NCI-H1092 treated with DMSO at 0.1 percent for 48 hours (cell line): ENCODE measurements at regions not wholly inside any gene's neighbourhood (a gene's known extent, or its start where the extent isn't known, plus 50 kb on each side); places are given as distances from the start of the nearest gene placed in this dataset.

ENCODE experiments used
- DNase-seq: peaks from one replicate; lab custom pipeline; 2025; lab: John Stamatoyannopoulos, UW

DNA sequence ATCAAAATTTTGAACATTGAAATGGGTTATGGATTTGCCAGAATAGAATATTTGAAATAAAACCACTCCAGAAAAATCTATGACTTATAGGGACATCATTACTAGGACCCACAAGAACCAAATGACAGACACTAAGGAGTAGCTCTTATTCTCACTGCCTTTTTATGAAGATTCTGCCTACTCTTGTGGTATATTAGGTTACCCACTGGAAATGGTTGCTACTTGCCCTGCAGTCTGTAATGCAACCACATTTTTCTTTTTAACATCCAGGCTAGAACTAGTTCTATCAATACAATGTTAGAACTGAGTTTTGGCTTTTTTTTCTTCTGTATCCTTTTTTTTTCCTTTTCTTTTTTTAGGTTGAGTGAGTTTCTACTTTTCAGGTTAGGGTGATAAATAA, 158.9 kb downstream of the PPP1R2C start:
- DNase-seq: no peak

DNA sequence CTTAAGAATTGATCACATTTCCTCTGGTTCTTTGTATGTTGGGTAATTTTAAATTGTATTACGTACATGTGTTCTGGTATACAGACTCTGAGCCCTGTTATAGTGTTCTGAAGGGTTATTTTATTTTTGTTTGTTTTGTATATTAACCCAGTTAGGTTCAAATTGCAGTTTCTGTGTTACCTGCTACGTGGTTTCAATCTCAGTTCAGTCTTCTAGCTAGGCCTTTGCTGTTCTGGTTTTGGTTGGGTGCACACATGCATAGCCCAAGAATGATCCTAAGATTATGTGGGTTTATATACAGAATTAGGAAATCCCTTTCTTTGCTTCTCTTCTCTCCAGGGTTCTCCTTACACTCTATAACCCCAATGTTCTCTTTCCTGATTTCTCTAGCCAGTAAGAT, 161.0 kb downstream of the PPP1R2C start:
- DNase-seq: no peak

DNA sequence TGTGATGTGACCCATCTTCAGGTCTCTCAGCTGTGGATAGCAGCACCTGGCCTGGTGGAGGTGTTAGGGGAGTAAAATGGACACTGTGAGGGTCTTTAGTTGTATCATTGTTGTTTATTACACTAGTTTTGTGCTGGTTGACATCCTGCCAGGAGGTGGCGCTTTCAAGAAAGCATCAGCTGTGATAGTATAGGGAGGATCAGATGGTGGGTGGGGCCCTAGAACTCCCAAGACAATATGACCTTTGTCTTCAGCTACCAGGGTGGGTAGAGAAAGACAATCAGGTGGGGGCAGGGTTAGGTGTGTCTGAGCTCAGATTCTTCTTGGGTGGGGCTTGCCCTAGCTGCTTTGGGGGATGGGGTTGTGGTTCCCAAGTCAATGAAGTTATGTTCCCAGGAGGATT, 162.8 kb downstream of the PPP1R2C start:
- DNase-seq: no peak

DNA sequence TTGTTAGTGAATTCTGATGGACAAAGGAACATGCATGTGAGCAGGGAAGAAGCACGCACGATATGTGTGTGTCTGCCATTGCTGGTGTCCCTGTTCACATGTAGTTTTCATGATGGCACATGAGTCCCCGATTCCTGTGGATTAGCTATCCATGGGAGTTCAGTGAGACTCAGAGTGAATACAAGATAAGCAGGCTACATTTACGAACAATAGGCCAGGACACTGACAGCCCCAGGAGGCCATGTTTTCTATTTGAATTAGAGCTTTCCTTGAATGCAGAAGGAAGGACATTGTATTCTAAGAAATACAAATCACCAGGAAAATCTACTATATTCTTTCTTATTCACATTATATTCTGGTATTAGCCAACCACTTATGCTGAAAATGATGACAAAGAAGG, 171.4 kb downstream of the PPP1R2C start:
- DNase-seq: no peak

DNA sequence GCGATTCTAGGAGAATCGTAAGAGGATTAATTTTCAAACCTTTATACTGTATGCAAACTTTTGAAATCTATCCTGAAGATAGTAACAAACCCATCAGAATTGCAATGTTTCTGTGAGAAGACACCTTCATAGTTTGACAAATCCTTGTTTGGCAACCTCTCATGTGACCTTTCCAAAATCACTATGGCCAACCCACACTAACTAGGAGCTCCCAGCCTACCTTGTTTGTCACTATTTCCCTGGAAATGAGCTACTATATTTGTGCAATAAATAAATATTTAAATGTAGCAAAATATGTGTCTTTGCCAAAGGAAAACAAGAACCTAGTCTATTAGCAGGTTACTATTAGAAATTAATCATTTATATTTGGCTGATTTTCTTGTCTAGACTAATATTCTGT, 173.7 kb downstream of the PPP1R2C start:
- no peak for DNase-seq

DNA sequence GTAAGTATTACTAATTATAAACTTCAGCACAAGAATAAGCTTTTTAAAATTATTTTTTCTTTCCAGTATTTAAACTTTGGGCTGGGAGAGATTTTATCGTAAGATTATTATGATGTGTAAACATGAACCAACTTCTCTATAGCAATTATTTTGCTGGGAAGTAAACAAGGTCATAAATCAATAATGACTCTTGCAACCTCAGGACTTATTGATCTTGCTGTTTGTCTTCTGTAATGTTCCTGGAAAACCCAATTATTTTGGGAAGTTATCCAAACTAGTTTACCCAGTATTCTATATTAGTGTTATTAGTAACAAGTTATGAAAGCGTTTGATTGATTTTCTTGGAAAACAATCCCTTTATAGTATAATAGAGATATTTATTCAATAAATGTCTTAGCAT, 174.9 kb downstream of the PPP1R2C start:
- DNase-seq: no peak

DNA sequence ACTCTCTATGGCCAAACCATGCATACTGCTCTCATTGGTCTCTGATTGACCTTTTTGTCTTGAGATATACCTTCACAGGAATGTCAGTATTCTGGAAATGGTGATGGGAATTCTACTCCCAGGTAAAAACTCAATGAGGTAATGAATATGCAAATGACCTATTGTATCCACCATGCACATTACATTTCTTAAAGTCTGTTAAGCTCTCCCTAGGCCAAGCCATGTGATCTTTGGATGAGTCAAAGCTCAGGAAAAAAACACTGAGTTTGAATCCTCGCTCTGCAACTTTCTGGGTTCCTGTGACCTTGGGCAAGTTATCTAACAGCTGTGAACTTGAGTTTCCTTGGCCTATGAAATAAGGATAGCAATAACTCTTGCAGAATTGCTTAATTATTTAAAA, 175.4 kb downstream of the PPP1R2C start:
- no peak for DNase-seq

DNA sequence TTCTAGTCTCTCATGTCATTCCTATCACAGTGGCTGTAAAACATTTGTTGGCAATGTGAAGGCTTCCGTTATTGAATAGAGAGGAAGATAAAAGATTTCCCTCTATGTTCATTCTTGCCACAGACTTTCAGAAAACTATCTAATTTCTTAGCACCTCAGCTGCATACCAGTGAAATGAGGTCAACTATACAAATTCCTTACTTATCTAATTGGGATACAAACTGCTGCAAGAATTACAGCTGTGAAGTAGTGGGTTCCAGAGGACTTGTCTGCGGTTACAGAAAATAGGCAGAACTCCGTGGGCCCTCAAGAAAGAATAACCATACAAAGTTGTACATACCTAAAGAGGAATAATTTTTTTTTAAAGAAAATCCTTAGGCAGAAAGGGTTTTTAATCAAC, 175.8 kb downstream of the PPP1R2C start:
- no peak for DNase-seq

DNA sequence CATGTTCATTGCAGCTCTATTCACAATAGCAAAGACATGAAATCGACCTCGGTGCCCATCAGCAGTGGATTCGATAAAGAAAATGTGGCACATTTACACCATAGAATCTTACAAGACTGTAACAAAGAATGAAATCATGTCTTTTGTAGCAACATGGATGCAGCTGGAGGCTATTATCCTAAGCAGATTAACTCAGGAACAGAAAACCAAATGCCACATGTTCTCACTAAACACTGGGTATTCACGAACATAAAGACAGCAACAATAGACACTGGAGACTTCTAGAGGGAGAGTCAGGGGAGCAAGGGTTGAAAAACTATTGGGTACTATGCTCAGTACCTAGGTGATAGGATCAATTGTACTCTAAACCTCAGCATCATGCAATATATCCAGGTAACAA, 180.5 kb downstream of the PPP1R2C start:
- no peak for DNase-seq

DNA sequence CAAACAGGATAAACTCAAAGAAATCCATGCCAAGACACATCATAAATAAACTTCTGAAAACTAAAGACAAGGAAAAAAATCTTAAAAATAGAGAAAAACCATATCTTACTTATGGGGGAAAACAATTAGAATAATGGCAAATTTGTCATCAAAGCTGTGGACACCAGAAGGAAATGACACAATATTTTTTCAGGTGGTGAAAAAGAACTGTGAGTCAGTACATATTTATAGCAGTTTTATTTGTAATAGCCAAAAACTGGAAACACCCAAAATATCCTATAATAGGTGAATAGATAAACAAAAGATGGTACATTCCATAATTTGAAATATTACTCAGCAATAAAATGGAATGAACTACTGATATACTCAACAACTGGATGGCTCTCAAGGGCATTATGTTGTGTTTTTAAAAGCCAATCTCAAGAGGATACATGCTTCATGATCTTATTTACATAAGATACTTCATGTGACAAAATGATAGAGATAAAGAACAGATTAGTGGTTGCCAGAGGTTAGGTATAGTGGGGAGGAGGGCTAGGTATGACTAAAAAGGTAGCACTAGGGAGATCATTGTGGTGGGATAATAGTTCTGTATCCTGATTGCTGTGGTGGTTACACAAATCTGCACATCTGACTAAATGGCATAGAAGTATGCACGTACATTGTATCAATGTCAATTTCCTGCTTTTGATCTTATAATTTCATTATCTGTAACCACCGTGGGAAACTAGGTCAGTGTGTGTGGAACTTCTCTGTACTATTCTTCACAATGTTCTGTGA, 191.9 kb downstream of the PPP1R2C start:
- DNase-seq: no peak

DNA sequence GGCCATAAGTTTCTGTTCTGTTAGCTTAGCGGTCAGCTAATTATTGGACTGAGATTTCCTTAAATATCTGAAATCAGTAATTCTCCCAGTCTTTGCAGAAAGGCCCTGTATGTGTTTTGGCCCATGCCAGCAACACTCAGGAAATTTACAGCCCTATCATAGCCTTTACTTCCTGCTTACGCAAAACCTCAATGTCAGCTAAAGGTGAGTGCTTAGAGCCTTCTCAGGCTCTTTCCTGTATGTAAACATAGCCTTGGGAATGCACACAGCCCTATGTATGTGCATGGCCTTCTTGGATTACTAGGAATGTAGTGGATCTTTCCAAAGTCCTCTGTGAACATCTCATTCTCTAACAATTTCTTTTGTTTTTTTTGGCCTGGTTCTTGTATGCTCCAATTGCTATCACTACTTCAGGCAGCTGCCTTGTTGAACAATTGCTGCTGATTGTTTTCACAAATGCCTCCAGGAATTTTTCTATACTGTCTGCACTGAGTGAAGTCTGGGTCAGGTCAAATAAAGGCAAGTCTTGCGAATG, 200.0 kb downstream of the PPP1R2C start:
- DNase-seq: no peak

DNA sequence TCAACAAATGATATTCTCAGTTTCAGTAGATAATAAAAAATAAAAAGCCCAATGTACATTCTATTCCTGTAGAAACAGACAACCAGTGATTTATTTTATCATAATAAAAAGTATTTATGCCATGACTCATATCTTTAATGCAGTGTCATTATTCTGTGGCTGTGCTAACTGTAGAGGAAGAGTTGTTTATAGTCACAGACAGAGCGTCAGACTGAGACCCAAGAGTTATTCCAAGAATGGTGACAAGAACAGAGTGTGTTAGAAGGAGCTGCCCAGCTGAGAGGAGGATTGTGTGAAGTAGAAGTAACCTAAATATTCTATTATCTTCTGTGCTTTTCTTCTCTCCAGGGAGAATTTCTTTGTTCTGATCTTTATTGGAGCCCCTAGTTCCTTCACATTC, 210.7 kb downstream of the PPP1R2C start:
- no peak for DNase-seq

DNA sequence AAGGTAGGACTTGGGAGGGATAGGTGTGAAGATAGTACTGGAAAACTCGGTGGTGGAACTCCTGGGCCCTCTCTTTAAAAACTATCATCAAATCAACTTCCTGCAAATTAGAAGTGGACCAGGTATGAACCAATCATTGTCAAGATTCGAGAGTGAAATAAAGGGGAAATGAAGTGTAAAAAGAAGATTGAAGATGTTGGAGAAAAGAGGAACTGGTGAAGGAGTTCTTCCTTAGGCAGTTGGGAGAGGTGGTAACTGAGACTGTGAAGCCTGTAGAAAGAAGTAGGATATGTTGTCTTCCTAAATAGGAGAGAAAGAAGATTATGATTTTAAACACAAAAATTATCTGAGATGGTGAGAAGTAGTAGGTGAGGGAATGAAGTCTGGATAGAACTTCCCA, 212.2 kb downstream of the PPP1R2C start:
- no peak for DNase-seq

DNA sequence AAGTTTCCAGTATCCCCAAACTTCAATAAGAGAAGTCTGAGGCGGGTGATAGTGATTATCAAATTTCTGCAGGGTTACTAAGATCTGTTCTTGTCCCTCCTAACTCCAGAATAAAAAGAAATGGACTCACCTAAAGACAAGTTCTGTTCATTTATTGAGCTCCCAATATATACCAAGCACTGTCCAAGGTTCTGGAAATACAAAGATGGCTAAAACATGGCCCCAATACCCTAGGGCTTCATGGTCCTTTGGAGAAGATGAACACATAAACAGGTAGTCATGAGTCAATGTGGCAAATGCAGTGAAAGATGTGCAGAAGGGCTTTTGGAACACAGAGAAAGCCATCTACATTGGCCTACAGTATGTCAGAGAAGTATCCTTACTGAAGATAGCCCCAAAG, 231.2 kb downstream of the PPP1R2C start:
- DNase-seq: no peak

DNA sequence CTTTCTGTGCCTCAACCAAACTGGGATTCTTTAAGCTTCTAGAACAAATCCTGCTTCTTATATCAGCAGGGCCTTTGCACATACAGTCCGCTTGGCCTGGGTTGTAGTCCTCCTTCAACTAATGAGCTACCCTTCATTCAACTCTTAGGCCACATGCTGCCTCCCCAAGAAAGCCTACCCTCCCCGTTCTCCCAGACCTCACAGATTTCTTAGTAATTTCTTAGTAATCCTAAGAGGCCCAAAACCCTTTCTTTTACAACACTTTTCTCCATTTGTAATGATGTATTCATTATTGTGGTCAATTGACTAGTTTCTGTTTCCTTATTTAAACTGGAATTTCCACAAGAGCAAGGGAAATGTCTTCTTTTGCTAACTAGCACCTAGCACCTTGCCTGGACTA, 233.1 kb downstream of the PPP1R2C start:
- DNase-seq: no peak

DNA sequence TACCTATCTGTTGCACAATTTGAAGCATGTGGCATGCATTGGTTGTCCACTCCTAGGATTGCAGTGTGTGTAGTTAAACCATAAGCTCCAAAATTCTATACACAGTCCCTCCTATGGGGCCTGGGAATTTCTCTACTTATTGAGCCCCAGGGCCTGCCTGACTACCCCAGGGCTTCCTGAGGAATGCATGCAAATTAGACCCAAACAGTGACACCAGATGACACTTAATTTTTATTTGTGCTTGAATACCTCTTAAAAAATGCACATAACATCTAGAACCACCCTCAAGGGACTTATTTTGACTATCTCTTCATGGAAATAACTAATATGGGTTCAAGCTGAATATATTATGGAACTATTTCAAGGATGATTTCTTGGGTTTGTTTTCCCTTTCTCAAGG, 236.4 kb downstream of the PPP1R2C start:
- no peak for DNase-seq

DNA sequence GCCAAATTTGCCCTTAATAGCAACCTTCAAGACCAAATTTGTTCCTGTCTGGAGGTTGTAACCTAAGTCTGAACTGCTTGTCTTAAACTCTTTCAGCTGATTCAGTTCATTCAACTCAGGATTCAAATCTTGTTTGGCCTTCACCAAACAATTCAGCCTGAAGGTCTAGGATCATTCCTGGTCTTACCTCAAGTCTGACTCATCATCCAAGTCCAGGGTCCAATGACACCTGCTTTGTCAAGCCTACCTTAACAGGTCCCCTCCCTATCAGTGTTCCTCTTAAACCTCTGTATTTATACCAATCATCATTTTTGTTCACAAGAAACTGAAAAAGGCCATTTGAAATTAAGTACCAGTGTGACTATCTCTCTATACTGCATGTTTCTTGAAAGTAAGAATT, 237.8 kb downstream of the PPP1R2C start:
- DNase-seq: no peak

DNA sequence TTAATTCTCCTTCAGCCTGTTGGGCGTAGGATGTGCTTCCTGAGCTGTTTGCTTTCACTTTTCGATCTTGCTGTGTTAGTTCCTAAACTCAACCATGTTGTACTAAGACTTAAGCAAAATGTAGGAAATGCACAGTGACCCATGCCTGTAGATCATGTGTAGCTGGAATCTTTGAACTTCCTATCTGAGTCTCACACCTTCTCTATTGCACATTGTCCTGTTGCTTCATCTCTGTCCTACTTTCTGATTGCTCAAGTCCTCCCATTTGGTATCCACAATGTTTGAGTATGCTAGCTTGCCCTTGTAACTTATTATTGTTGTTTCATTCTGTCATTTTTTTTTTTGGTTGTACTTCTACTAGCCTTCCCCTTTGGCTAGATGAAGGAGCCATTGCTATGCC, 239.6 kb downstream of the PPP1R2C start:
- DNase-seq: no peak

DNA sequence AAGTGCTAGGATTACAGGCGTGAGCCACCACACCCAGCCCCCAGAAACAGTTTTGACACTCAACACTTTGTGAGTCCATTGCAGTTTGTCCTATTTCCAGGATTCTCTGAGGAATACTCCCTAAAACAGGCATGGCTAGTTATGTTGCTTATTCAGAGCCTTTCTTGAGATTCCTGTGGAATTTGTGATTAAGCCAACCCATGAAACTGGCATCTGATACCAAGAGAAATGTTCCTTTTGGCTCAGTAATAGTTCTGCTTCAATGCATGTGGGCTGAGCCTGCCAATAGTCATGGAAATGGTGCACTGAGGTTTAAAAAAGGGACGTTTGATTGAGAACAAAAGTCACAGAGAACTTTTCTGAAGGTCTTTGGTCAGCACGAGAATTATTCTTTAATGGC, 241.7 kb downstream of the PPP1R2C start:
- DNase-seq: no peak

DNA sequence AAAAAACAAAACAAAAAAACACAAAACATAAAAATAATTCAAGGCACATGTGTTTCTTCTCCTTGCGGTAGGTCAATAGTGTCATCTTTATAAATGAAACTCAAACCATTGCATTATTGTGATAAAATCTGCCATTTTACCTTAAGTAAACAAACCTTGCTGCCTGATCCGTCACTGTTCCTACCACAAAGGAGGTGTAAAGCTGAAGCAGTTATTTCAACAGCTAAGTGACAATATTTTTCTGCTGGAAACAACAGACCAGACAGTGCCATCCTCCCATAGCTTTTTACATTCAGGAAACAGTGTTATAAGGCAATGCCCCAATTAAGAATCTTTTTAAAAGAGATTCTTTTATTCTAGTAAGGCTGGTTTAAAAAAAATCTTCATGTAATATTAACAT, 242.7 kb downstream of the PPP1R2C start:
- DNase-seq: no peak

DNA sequence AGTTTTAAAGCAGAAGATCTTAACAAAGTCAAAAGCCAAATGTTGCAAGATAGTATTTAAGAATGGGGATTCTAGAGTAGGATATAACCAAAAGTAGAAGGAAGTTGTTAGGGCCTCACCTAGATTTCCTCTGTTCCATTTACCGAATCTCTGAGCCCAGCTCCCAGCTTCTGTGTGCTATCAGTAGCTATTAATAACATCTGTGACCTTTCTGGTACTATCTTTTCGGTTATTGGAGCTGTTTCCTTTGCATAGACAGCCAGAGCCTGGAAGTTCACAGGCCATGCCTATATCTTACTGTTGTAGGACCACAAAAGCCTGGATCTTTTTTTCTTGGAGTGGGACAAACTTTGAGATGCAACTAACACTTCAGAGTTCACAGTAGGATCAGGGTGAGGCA, 244.2 kb downstream of the PPP1R2C start:
- DNase-seq: no peak

DNA sequence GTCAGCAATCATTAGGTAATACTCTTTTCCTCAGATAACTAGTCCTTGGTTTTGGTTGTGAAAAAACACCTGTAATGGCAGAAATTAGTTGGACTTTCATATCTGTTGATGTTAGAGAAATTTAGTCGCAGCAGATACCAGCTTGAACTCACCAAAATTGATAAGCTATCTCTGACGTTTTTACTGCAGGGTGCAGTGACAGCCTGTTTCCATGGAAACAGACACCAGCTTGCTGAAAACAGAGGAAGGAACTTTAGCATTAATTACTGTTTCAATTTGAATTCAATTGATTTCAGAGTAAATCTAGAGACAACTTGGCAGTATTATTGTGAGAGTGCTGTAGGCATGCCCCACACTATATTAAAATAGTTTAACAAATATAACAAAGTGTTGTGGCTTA, 246.5 kb downstream of the PPP1R2C start:
- DNase-seq: no peak

DNA sequence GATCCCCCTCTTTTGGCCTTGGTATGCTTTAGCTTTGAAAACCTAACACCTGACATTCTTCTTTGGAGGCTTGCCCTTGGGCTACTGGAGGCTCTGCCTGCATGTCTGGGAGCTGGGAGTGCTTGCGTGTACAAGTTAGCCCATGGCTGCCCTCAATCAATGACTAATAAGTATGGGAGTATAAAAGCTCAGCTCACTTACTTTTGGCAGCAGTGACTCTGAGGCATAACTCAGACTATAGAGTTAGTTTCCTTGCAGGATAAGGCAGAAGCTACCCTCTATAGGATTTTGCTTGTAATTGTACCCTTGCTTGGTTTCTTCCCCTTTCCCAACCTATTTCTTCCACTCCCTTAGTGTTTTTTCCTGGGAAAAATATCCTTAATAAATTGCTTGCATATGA, 247.9 kb downstream of the PPP1R2C start:
- DNase-seq: no peak

DNA sequence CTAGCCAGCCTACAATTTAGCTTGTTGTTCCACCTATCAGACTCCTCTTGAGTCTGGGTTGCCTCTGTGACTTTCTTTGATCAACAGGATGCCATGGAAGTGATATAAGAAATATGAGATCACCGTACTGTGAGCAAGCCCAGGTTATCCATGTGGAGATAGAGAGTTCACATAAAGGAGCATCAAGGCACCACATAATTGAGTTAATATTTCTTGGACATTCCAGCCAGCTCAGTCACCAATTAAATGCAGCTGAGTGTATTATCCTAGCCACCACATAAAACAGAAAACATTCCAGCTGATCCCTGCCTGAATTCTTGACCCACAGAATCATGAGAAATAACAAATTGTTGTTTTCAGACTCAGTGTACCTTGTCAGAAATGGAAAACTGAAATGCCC, 253.6 kb downstream of the PPP1R2C start:
- no peak for DNase-seq
